ENCODE measurements at regions not wholly inside any gene's neighbourhood (a gene's known extent, or its start where the extent isn't known, plus 50 kb on each side); places are given as distances from the start of the nearest gene placed in this dataset.
"Not testable (repeated sequence)": the region's sequence is repeated elsewhere in the genome, so short reads cannot be mapped to it uniquely, and the experiment has no call there.

DNA sequence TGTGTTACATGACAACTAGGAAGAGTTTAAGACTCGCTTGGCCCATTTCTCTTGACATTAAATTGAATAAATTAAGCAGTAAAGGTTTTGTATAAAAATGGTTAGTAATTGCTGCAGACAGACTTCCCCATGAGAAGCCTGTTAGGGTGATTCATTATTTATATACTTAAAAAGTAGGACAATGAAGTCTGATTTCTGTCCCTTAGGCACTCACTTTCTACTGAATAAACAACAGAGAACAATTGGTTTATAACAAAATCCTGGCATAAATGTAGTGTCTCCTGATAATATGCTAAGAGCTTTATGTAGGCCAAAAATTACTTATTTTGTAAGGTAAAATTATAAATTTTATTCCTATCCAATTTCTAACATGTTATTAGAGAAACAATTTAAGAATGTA is 2138.5 kb upstream of the PCDH20 start:
- DNase-seq, result no peak

GRCh38 chr13:63551731-63552130 is 2136.1 kb upstream of the PCDH20 start:
- no peak for DNase-seq

GRCh38 chr13:63546524-63546923 is 2130.9 kb upstream of the PCDH20 start:
- no peak for DNase-seq

GRCh38 chr13:63542770-63543169 is 2127.1 kb upstream of the PCDH20 start:
- DNase-seq, result no peak

GRCh38 chr13:63541336-63541735 is 2125.7 kb upstream of the PCDH20 start:
- no peak for DNase-seq

GRCh38 chr13:63540061-63540460 is 2124.4 kb upstream of the PCDH20 start:
- DNase-seq, result no peak

DNA sequence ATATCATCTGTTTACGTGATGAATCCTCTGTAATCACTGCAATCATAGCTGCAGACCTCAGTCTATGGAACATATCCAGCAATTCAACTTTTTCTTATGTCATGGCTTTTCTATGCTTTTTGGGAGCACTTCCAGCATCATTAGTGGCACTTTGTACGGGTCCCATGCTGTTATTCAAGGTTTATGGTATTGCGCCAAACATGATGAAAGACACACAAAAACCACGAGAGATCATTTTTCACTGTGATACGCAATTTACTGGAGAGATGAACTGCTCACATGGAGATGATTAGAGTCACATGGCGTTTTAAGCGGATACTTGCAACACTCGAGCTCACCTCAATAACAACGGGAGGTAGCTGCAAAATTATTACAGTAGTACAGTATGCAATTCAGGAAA is 2101.7 kb upstream of the PCDH20 start:
- no peak for DNase-seq

- DNase-seq, result no peak
These were observed 2100.5 kb upstream of the PCDH20 start for GRCh38 chr13:63516124-63516523.

DNA sequence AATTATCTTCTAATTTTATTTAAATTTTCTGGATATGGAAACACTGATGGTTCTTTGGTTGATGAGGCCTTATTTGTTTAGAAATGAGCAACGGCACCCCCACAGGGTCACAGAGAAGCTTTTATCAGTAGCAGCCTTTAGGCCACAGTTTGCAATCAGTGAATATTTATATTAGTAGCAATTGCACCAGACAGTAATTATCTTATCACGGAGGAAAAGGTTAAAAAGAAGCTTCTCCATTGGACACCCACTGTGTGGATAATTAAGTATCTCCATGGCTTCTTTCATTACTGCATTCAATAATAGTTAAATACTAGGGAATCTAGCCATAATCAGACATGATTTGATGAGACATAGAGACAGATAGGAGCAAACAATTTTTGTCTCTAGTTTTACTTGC is 2099.2 kb upstream of the PCDH20 start:
- DNase-seq, result no peak

GRCh38 chr13:63512095-63512494 is 2096.4 kb upstream of the PCDH20 start:
- no peak for DNase-seq

DNA sequence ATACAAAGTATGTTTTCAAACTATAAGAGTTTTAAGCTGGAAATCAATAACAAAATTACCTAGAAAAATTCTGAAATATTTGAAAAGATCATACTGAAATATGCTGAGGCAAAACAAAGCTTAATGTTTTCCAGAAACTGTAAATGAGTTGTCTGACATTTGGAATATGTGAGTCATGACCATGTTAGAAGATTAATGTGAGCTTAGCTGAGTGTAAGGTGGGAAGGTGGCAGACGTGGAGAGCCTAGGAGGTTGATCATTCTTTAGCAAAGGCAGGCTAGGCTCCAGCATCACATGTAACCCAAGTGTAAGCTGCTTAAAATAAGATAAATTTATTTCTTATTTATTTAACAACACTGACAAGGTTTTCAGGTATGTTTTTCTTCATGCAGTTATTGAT is 2086.1 kb upstream of the PCDH20 start:
- no peak for DNase-seq

DNA sequence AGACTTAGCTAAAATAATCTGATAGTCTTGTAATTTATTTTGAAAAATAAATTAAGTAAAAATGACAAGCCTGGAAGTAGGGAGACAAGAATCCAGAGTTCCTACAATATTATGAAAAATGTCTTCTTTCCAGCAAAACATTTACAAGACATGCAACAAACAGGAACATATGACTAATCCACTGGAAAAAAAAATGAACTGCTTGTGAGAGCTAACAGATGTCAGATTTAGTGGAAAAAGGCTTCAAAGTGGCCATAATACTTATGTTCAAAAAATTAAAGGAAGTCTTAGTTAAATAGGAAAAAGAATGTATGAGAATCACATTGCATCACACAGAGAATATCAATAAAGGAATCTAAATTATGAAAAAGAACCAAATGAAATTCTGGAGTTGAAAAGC is 2082.0 kb upstream of the PCDH20 start:
- DNase-seq, result no peak

- no peak for DNase-seq
These were observed 2077.0 kb upstream of the PCDH20 start for GRCh38 chr13:63492604-63493003.

DNA sequence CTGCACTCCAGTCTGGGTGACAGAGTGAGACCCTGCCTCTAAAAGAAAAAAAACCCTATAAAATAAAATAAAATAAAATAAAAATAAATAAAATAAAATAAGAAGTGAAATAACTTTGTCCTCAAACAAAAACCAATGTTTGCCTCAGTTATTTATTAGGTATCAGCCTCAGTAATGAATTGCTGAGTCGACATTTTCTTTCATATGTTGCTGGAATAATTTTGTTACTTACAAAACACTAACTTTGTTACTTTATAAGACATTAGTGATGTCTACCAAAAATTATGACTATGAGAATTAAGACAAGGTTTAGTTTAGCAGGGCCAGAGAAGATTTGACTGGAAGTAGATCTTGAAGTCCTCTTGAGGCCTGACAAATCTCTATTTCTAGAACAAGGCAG is 2074.5 kb upstream of the PCDH20 start:
- no peak for DNase-seq

GRCh38 chr13:63481334-63481733 is 2065.7 kb upstream of the PCDH20 start:
- no peak for DNase-seq

DNA sequence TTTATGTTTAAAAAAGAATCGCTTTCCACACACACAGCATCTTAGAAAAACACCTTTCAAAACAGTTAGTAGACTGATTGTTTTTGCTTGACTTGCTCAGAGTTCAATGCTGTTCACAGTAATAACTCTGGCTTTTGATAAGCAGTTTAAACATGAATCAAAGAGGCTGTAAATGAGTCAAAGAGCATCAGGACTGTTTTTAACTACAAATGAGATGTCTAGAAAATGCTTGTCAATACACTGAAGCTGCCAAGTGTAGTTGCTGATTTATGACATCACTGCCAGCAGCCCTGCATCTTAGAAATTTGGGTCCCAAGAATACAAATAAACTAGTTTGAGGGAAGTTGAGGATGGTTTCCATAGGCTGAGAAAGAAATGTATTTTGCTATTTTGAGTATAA is 2057.1 kb upstream of the PCDH20 start:
- DNase-seq, result no peak

- no peak for DNase-seq
These were observed 2048.3 kb upstream of the PCDH20 start for GRCh38 chr13:63463782-63464610.

DNA sequence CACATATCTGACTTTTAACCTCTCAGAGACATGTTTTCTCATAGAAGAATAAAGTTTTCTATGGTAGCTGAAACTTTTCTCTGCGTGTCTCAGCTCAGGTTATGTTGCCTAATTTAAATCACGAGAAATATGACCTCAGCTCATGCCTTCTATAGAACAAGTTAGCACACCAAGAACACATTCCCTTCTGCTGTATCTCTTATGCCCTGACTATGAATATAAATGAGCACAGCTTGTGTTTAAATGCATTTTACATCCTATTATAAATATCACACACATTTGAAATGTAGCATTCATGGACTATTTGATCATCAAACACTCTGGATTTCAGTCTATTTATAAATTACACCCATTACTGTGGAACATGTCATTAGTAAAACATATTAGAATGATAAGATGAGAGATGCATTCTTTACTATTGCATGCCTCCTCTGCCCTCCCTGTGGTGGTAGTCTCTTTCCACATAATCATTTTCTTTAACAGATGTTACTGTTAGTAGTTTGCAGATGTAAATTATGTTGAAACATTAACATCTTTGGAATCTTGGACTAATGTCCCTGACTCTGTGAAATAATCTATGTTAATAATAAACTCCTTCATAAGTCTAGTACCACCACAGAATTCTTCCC is 2044.9 kb upstream of the PCDH20 start:
- DNase-seq, result no peak

DNA sequence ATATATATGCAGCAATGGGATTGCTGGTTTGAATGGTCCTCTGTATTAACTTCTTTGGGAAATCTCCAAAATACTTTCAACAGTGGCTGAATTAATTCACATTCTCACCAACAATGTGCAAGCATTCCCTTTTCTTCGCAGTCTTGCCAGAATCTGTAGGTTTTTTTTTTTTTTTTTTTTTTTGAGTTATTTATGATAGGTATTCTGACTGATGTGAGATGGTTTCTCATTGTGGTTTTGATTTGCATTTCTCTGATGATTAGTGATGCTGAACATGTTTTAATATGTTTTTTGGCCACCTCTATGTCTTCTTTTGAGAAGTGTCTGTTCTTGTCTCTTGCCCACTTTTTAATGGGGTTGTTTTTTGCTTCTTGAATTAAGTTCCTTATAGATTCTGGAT is 2041.5 kb upstream of the PCDH20 start:
- DNase-seq, result no peak

DNA sequence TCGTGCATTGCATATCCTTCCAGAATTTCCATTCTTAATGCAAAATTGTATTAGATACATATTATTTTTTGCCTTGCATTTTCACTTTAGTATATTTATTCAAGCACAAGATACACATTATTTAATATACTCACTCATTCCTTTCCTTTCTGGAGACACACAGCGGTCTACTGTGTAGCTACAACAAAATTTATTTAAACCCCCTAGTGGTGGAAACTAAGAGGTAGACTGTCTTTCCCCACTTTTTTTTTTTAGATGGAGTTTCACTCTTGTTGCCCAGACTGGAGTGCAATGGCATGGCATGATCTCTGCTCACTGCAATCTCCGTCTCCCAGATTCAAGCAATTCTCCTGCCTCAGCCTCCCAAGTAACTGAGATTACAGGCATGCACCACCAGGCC is 2040.3 kb upstream of the PCDH20 start:
- DNase-seq, result no peak

- DNase-seq, result no peak
These were observed 2033.9 kb upstream of the PCDH20 start for GRCh38 chr13:63449550-63449949.

GRCh38 chr13:63448692-63449091 is 2033.0 kb upstream of the PCDH20 start:
- no peak for DNase-seq

- no peak for DNase-seq
These were observed 2030.7 kb upstream of the PCDH20 start for GRCh38 chr13:63446329-63446728.

GRCh38 chr13:63444225-63444624 is 2028.6 kb upstream of the PCDH20 start:
- DNase-seq, result not testable (repeated sequence)

- no peak for DNase-seq
These were observed 2023.3 kb upstream of the PCDH20 start for GRCh38 chr13:63438951-63439350.

Measured in CD4-positive, alpha-beta T cell treated with Interleukin-12 subunit alpha and Interleukin-12 subunit beta, for 1 hour (primary cell).